Jurkat, Clone E6-1 (cell line): ENCODE measurements at regions not wholly inside any gene's neighbourhood (a gene's known extent, or its start where the extent isn't known, plus 50 kb on each side); places are given as distances from the start of the nearest gene placed in this dataset.
"Not testable (repeated sequence)": the region's sequence is repeated elsewhere in the genome, so short reads cannot be mapped to it uniquely, and the experiment has no call there.

Experiments used
- DNase-seq: peaks from one replicate; pipeline ENCODE4 v3.0.0-alpha.2; 2011; ENCODE audit warnings: low read depth, low spot score
- H3K4me3 ChIP-seq: 2 replicates; pipeline ENCODE4 v1.5.1; 2011; ENCODE audit warnings: mild to moderate bottlenecking, low read length, control low read depth, moderate library complexity

DNA sequence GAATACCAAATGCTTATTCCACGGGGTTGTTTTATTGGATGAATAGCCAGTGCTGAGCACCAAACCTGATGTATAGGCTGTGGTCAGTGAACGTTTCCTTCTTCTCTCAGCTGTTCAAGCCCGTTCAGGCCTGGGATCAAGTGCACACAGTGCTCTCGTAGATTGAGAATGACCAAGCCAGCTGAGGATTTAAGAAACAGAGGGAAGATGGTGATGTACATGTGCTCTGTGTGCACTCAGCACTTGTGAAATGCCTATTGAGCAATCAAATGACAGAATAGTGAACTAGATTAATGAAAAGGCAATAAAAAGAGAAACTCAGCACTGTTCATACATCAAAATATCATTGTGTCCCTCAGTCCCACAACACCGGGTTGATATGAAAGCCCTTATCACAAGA is 302.5 kb downstream of the BMPER start:
- no peak overlapping the region for H3K4me3 ChIP-seq
- no peak for DNase-seq

GRCh38 chr7:34208878-34209621 is 303.7 kb downstream of the BMPER start:
- no peak for DNase-seq
- no peak overlapping the region for H3K4me3 ChIP-seq

DNA sequence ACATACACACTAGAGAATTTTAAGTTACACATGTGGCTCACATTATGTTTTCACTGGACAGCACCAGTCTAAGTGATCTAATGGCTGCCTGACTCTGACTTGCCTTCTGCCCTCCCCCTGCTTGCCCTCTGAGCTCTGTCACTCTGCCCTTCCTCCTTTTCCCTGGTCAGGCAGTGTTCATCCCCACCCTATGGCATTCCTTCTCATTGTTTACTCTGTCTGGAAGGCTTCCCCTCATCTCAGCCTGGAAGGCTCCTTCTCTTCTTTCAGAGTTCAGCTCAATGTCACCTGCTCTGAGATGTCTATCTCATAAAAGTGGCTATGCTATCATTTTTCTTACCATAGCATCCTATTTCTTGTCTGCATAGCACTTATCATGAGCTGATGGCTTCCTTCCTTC is 305.7 kb downstream of the BMPER start:
- no peak for DNase-seq
- no peak overlapping the region for H3K4me3 ChIP-seq

DNA sequence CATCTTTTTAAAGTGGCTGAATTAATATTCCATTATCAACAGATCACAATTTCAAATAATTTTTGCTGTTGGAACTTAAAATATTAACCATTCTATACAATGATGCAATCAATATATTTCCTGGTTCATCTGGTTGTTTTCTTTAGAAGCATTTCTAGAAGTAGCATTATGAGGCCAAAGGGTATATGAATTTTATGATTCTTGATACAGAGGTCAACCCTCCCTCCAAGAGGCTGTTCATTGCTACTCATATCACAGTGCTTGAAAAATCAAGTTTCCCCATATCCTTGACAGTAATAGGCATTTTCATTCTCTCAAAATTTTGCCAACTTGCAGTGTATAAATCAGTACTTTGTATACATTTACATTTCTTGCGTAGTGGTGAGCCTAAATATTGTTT is 312.6 kb downstream of the BMPER start:
- H3K4me3 ChIP-seq: no peak overlapping the region
- no peak for DNase-seq

DNA sequence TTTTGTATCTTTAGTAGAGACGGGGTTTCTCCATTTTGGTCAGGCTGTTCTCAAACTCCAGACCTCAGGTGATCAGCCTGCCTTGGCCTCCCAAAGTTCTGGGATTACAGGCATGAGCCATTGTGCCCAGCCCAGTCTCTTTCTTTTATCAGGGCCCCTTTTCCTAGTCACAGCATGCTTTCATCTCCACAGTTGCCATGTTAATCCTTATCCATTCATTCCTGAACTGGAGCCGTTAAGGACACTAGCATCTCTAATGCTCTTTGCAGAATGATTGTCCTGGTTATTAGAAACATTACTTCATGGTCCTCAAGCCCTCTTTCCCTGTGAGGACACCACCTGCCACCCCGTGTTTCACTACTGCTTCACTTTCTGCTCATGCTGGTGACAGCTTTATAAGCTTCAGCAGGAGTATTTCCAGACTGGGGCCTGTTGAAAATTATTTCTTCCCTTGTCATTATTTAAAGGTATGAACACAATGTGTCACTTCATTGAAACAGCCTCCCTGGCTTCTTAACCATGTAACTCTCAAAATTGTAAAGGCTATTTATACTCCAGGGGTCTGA is 313.9 kb downstream of the BMPER start:
- DNase-seq: no peak
- H3K4me3 ChIP-seq: no peak overlapping the region

GRCh38 chr7:34220506-34221185 is 315.3 kb downstream of the BMPER start:
- no peak overlapping the region for H3K4me3 ChIP-seq
- no peak for DNase-seq

- DNase-seq: no peak
- H3K4me3 ChIP-seq: no peak overlapping the region
Observed at GRCh38 chr7:34222316-34222715, 317.0 kb downstream of the BMPER start.

GRCh38 chr7:34222722-34223121 is 317.4 kb downstream of the BMPER start:
- no peak overlapping the region for H3K4me3 ChIP-seq
- no peak for DNase-seq

- no peak overlapping the region for H3K4me3 ChIP-seq
- no peak for DNase-seq
Observed at GRCh38 chr7:34224281-34224680, 318.9 kb downstream of the BMPER start.

DNA sequence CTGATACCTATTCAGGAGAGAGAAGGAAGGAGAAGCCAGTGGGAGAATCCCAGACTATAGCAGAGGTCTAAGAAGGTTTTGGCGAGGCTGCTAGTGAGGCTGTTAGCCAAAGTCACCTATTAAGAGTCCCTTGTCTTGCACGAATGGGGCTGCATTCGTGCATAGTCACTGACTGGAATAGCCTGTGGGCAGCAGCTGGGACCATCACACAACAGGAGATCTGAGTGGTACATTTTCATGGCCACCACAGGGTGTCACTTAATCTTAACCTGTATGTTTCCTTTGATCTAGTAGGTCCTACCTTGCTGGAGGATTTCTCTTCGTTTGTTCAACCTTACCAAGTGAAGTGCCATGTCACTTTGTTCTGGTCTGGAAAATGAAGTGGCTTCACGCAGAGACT is 319.9 kb downstream of the BMPER start:
- no peak for DNase-seq
- H3K4me3 ChIP-seq: no peak overlapping the region

GRCh38 chr7:34227525-34227924 is 322.2 kb downstream of the BMPER start:
- DNase-seq: no peak
- H3K4me3 ChIP-seq: no peak overlapping the region

DNA sequence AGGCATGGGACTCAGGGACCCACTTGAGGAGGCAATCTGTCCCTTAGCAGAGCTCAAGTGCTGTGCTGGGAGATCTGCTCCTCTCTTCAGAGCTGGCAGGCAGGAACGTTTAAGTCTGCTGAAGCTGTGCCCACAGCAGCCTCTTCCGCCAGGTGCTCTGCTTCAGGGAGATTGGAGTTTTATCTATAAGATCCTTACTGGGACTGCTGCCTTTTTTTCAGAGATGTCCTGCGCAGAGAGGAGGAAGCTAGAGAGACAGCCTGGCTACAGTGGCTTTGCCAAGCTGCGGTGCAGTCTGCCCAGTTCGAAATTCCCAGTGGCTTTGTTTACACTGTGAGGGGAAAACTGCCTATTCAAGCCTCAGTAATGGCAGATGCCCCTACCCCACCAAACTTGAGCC is 329.8 kb downstream of the BMPER start:
- DNase-seq, H3K4me3 ChIP-seq: not testable (repeated sequence)

DNA sequence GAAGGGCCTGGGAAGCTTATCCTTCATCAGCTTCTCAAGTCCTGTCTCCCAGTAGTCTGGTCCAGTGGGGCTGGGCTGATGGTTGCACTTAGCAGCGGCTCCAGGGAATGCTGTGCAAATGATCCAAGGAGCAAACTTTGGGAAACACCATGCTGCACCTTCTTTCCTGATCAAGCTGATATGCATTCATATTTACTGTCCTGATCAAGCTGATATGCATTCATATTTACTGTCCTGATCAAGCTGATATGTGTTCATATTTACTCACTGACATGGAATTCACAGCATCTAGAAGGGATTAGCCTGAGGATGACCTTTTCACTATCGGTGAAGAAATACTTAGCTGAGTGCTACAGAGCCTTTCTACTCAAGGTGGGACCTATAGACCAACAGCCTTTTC is 330.7 kb downstream of the BMPER start:
- no peak overlapping the region for H3K4me3 ChIP-seq
- DNase-seq: no peak

- DNase-seq: no peak
- no peak overlapping the region for H3K4me3 ChIP-seq
Observed at GRCh38 chr7:34236839-34237492, 331.6 kb downstream of the BMPER start.

- no peak for DNase-seq
- no peak overlapping the region for H3K4me3 ChIP-seq
Observed at GRCh38 chr7:34237493-34237849, 332.1 kb downstream of the BMPER start.

- DNase-seq: no peak
Observed at GRCh38 chr7:34240417-34240816, 335.1 kb downstream of the BMPER start.

DNA sequence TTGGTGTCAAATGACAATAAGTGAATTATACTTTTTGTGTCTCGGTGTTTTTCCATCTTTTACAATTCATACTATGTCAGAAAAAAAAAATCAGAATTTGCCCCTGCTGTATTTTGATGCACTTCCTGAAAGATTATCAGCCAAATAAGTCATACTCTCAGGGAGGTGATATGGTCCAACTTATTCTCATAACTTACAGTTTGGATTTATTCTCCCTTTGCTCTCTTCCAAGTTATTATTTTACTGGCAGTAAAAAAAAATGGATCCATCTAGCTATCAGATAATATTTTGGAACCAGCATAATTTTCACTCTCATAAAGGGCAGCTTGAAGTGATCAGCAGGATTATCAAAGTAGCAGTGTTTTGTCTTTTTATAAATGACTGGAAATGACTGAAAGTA is 337.1 kb downstream of the BMPER start:
- no peak overlapping the region for H3K4me3 ChIP-seq
- DNase-seq: no peak

More at GRCh38 chr7:34240417-34240816, 335.1 kb downstream of the BMPER start:
- H3K4me3 ChIP-seq: no peak overlapping the region

DNA sequence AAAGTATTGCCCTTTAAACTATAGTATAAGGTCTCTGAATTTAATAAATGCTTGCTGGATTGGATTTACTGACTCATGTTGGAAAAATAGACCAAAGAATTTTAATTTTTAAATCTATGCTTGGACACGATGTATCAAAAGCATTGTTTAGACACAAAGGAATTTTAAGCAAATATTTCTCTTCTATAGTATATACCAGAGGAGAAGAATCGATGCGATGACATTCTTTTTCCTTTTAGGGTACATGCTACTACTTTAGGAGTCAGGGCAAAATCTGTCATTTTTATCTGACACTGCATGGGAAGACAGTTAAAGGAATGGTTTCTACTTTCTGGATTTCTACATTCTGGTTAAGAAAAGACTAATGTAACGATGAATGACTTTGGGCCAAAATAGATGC is 339.9 kb downstream of the BMPER start:
- DNase-seq: no peak
- H3K4me3 ChIP-seq: no peak overlapping the region

GRCh38 chr7:34247468-34247867 is 342.1 kb downstream of the BMPER start:
- no peak overlapping the region for H3K4me3 ChIP-seq
- DNase-seq: no peak

DNA sequence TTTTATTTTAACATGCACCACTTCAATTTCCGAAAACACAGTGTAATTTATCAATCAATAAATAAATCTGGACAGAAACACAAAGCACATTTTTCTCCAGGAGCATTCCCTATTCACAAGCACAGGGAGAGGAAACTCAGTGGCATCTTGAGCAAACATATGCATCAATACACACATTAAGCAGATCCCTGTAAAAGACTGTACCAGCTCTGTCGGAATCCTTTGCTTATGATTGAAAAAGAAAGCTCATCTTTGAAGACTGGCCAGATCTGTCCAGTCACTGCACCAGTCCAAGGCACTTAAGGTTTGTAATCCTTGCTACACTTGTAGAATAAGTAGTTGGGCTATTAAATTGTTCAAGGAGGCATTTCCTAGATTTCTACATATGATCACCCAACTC is 343.9 kb downstream of the BMPER start:
- no peak for DNase-seq
- H3K4me3 ChIP-seq: no peak overlapping the region
